ENCODE measurements at regions not wholly inside any gene's neighbourhood (a gene's known extent, or its start where the extent isn't known, plus 50 kb on each side); places are given as distances from the start of the nearest gene placed in this dataset.

DNA sequence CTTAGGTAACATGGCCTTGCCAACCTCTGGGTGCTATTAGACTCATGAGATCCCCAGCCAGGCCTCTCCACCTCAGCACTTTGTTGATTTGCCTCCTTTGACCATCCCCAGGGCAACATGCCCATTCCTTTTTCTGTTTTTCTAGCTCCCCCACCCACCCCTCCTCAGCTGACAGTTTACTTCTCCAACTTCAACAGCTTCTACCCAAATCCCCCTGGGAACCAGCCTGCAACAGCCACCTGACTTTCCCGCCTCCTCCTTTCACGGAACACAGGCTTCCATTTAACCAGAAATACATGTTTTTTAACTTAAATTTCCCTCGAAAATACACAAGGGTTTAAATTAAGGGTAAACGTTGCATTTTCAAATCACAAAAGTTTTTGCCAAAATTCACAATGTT lies 117.3 kb downstream of the DLEU7 start:
- Histone ChIP-seq H3K23me2 (ENCODE audit: insufficient read length, low read depth, low read length, poor library complexity, severe bottlenecking) (no peaks in the 10 kb centered on the region), H3K18ac (ENCODE audit: insufficient read length, low read depth, low read length) (no peak overlapping the region), H3K56ac (ENCODE audit: insufficient read length, low read depth, low read length) (no peak overlapping the region), H4K20me1 (ENCODE audit: control insufficient read depth, insufficient read depth, insufficient read length) (no peaks in the 10 kb centered on the region), H3K23ac (ENCODE audit: insufficient read length, low read depth, low read length) (no peak overlapping the region), H3K79me1 (ENCODE audit: insufficient read depth, low read depth, low read length, poor library complexity, severe bottlenecking) (no peaks in the 10 kb centered on the region), H3K14ac (ENCODE audit: insufficient read depth, low read length) (no peak overlapping the region), H2BK5ac (ENCODE audit: insufficient read length, low read length) (no peak overlapping the region), H3K4me1 (ENCODE audit: insufficient read depth, low read length) (no peaks in the 10 kb centered on the region), H2BK12ac (ENCODE audit: insufficient read length, low read depth, low read length) (no peak overlapping the region), H3K27me3 (ENCODE audit: insufficient read depth, low read length) (no peaks in the 10 kb centered on the region), H4K91ac (ENCODE audit: insufficient read length, low read depth, low read length) (no peak overlapping the region), H3K27ac (ENCODE audit: insufficient read length, low read depth, low read length) (no peak overlapping the region), H3K9ac (ENCODE audit: extremely low read depth, insufficient read length, low read length) (no peak overlapping the region), H3T11ph (ENCODE audit: low read length) (no peak overlapping the region), H3K4me2 (ENCODE audit: insufficient read depth, insufficient read length, low read length) (no peak overlapping the region), H4K5ac (ENCODE audit: insufficient read length, low read depth, low read length) (no peak overlapping the region), H3K79me2 (ENCODE audit: insufficient read depth, low read length) (no peaks in the 10 kb centered on the region), H2BK20ac (ENCODE audit: low read depth, low read length, poor library complexity, severe bottlenecking) (no peak overlapping the region), H3K4ac (ENCODE audit: low read depth, low read length) (no peak overlapping the region), H2AFZ (ENCODE audit: low read length) (no peak overlapping the region), H2BK15ac (ENCODE audit: low read depth, low read length) (no peak overlapping the region), H3K9me3 (ENCODE audit: control insufficient read depth, low read depth, low read length) (peaks cover under 1% of the 10 kb centered on the region), H2AK5ac (ENCODE audit: insufficient read length, low read length) (no peak overlapping the region), H4K8ac (replicated peaks; ENCODE audit: insufficient read length, low read depth, low read length) (no peak overlapping the region), H2BK120ac (ENCODE audit: low read depth, low read length, poor library complexity, severe bottlenecking) (no peak overlapping the region)
- WGBS (ENCODE audit: extremely low coverage, insufficient read length, low lambda C conversion rate): no CpG with 5 or more reads among the region's 4 CpGs
- Mint-ChIP-seq H3K27ac (no peak overlapping the region), H3K36me3 (ENCODE audit: insufficient read depth in 1 of 3, low read depth in 3 of 3) (peaks cover 11 to 16% (median 14%) of the 10 kb centered on the region in 3 experiments), H3K9me3 (peaks cover 17 to 21% of the 10 kb centered on the region in 2 experiments), H3K27me3 (ENCODE audit: low read depth) (no peaks in the 10 kb centered on the region; the same call in 1 of the 2 replicates), H3K4me3 (no peak overlapping the region), H3K4me1 (no peaks in the 10 kb centered on the region)
- TF ChIP-seq, protein P1, sequence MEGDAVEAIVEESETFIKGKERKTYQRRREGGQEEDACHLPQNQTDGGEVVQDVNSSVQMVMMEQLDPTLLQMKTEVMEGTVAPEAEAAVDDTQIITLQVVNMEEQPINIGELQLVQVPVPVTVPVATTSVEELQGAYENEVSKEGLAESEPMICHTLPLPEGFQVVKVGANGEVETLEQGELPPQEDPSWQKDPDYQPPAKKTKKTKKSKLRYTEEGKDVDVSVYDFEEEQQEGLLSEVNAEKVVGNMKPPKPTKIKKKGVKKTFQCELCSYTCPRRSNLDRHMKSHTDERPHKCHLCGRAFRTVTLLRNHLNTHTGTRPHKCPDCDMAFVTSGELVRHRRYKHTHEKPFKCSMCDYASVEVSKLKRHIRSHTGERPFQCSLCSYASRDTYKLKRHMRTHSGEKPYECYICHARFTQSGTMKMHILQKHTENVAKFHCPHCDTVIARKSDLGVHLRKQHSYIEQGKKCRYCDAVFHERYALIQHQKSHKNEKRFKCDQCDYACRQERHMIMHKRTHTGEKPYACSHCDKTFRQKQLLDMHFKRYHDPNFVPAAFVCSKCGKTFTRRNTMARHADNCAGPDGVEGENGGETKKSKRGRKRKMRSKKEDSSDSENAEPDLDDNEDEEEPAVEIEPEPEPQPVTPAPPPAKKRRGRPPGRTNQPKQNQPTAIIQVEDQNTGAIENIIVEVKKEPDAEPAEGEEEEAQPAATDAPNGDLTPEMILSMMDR (conservative IDR thresholded peaks at IDR 0.05): no peak
- DNase-seq: no peak

Data from H9 (cell line).